ENCODE measurements at regions not wholly inside any gene's neighbourhood (a gene's known extent, or its start where the extent isn't known, plus 50 kb on each side); places are given as distances from the start of the nearest gene placed in this dataset.

GRCh38 chr3:74756674-74757073 is 142.2 kb upstream of the CNTN3 start:
- TF ChIP-seq, protein P1, sequence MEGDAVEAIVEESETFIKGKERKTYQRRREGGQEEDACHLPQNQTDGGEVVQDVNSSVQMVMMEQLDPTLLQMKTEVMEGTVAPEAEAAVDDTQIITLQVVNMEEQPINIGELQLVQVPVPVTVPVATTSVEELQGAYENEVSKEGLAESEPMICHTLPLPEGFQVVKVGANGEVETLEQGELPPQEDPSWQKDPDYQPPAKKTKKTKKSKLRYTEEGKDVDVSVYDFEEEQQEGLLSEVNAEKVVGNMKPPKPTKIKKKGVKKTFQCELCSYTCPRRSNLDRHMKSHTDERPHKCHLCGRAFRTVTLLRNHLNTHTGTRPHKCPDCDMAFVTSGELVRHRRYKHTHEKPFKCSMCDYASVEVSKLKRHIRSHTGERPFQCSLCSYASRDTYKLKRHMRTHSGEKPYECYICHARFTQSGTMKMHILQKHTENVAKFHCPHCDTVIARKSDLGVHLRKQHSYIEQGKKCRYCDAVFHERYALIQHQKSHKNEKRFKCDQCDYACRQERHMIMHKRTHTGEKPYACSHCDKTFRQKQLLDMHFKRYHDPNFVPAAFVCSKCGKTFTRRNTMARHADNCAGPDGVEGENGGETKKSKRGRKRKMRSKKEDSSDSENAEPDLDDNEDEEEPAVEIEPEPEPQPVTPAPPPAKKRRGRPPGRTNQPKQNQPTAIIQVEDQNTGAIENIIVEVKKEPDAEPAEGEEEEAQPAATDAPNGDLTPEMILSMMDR (IDR thresholded peaks at IDR 0.05; ENCODE audit: low read depth, low read length, poor library complexity, severe bottlenecking), result no peak
- TF ChIP-seq EZH2phosphoT487 (IDR thresholded peaks at IDR 0.05; ENCODE audit: borderline replicate concordance, low read length), result no peak

All from DOHH2 (cell line).